NOMO-1 treated with dmso at 0.1 percent for 144 hours (cell line): ENCODE measurements at regions not wholly inside any gene's neighbourhood (a gene's known extent, or its start where the extent isn't known, plus 50 kb on each side); places are given as distances from the start of the nearest gene placed in this dataset.

Experiments used
- DNase-seq: peaks from one replicate; lab custom pipeline; 2025; ENCODE audit not compliant: unreplicated experiment; lab: John Stamatoyannopoulos, UW

DNA sequence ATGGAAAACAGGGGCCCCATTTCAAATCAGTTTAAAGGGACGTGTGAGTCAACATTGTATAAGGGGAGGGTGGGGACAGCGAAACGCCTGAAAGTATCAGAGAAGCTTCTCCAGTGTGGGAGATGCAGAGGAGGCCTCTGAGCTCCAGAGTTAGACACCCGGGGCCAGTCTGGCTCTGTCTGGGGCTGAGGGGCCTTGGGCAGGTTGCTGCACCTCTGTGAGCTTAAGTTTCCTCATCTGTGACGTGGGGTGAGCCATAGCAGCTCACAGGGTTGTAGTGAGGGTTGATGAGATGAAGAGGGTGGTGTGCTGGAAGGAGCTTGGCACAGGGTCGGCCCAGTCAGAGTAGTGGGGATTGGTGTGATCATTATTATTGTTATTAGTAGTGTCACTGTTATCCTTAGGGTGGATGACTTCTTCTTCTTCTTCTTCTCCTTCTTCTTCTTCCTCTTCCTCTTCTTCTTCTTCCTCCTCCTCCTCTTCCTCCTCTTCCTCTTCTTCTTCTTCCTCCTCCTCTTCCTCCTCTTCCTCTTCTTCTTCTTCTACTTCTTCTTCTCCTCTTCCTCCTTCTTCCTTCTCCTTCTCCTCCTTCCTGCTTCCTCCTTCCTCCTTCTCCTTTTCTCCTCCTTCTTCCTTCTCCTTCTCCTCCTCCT, 282.0 kb downstream of the PTPRU start:
- DNase-seq = no peak

DNA sequence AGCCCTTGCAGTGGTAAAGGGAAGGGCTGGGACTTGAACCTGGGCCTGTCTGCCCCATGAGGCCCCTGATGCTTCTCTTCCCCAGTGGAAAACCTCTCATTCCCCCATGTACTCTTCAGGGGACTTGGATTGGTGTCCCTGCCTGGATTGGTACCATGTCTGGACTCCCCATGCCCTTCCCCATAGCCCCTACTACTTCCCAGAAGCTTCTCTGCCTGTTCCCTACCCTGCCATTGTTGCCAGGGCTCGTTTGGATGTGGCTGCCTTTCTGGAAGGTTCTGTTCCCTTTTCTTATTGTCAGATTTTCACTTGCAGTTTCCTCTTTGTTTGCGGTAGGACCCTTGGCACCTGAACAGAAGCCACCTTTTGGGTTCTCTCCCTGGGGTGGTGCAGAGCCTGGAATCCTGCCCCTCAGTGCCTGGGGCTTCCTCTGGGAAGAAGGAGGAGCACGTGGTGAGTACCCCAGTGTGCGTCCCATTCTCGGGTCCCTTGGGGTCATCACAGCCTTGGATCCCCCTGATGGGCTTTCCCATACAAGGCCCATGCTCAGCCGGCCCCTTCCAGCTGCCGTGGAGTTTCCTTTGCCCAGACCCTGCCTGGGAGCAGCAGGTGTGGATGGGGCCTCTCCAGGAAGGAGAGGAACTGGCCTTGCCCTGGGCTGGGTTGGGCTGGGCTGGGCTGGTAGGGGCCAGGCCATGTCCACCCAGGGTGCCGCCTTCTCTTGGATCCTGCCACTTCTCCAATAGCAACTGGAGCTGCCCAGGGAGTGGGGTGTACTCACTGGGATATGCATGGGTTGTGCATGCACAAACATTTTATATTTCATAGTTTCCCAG, 281.1 kb downstream of the PTPRU start:
- DNase-seq = no peak

DNA sequence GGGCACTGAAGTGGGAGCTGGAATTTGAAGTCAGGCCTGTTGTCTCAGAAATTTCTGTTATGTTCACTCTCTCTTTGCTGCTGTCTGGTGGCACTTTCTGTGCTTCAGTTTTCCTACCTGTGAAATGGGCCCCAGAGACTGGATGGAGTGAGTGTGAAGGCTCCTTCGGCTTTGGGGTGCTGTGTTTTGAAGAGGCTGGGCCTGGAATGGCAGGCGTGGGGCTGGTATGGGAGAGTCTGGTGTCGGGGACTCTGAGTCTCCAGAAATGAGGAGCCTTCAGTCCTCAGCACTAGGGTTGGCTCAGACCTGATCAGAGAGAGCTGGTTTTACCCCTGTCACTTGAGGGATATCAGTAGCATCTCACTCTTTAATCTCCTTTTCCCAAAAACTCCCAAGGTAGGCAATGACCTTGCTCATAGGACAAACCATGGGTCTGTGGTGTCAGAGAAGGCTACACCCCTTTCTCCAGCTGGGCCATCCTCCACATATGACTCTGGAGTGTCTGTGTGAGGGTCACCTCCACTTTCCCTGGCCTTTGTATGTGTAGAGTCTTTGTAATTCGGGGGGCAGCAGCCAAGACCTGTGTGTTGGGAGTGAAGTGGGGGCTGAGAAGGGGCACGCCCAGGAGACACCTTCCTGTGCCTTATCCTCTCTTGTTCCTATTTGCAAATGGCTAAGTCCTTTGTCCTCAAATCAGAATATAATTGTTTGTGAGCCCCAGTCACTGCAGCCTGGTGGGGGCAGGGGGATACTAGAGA, 279.9 kb downstream of the PTPRU start:
- no peak for DNase-seq

DNA sequence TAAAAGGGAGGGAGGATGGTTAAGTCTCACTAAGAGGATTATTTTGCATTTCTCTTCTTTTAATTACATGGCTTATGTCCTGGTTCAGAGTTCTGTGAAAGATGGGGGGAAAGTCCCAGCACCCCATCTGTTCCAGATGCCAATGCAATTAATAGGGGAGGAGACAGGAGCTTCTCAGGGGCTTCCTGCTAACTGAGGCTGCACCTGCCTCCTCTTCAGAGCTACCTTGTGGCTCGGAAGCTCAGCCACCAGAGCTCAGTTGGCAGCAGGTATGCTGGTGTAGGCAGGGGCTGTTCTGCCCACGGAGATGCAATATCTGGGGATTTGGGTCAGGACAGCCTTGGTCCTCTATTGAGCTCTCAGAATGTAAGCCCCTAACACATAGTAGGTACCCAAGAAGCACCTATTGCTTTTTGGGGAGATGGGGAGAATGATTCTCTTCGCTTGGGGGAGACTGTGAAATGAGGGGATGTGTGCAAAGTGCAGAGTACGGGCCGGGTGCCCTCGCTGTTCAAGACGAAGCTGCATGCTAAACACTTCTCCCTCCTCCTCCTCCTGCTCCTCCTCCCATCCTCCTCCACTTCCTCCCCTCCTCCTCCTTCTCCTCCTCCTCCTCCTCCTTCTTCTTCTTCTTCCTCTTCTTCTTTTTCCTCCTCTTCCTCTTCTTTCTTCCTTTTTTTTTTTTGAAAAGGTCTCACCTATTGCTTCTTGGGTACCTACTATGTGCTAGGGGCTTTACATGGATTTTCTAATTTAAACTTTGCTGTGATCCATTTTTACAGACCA, 279.0 kb downstream of the PTPRU start:
- no peak for DNase-seq

DNA sequence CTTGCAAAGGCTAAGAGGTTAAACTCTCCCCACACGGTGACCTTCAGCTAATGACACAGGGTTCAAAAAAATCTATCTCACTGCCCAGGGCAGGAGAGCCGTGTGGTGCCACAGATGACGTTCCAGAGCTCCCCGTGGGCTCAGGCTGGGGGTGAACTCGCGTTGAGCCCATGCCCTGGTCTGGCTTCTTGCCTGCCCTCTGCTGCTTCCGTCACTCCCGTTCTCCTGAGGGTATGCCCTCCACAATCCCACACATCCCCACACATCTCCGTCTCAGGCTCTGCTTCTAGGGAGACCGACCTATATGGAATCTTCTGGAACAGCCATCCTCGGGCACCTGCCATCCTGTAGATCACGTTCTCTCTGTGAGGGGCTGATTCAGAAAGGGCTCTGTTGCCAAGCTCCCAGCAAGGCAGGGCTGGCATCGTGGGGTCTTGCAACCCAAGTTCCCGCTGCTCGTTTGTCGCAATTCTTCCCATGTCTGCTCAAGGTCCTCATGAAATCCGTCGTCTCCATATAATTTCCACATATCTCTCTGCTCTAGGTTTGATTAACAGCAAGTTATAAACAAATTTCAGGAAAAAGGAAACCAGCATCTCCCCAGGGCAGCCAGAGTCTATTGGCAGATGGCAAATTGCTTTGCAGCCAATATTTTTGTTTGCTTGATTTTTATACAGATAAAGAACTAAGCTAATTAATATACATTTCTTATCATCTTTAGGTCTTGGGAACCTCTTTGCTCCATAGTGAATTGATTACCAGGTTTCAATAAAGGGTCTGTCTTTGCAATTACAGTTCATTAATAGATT, 278.2 kb downstream of the PTPRU start:
- no peak for DNase-seq

DNA sequence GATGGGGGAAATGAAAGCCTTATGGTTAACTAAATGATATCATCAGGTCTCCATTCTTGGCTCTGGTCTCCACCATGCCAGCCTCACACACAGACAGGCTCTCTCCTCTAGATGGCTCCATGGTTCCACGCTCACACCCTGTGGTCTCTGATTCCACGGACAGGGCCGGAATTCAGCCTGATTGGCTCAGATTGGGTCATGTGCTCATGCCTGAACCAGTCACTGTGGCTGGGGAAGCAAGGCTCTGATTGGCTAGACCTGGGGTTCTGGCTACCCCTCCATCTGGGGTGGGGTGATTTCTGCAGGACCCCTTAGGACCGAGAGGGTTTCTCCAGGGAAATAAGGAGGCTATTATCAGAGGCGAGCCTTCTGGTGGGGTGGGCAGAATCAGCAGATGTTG, 277.0 kb downstream of the PTPRU start:
- DNase-seq = no peak

DNA sequence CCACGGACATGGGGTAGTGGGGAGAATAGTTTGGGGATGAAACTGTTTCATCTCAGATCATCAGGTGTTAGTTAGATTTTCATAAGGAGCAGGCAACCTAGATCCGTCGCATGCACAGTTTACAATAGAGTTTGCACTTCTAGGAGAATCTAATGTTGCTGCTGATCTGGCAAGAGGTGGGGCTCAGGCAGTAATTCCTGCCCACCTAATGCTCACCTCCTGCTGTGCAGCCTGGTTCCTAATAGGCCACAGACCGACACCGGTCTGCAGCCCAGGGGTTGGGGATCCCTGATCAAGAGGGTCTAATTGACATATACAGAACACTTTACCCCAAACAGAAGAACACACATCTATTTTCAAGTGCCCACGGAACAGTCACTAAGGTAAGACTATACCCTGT, 275.1 kb downstream of the PTPRU start:
- no peak for DNase-seq

DNA sequence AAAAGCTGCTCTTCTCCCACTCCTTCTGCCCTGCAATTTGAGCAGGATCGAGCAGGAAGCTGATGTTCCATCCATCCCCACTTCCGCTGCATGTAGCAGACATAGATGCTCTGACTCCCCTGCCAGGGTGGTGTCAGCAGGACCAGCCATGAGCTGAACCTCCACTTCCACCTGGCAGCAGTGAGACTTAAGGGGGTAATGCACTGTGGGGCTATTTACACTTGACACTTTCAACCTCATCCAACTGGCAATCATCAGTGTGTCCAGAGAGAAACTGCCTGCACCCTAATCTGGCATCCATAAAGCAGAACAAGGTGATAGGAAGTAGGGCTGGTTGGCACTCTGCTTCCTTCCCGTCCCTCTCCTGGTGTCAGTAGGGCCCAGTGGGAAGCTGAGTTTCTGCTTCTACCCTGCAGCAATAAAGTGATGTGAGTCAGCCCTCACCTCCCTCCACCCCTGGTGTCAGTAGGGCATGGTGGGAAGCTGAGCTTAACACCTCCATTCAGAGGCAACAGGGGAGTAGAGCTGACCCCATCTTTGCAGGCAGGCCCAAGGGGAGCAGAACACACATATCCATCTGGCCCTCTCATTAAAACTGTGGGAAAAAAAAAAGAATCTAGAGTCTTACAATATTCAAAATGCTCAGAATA, 272.3 kb downstream of the PTPRU start:
- no peak for DNase-seq

DNA sequence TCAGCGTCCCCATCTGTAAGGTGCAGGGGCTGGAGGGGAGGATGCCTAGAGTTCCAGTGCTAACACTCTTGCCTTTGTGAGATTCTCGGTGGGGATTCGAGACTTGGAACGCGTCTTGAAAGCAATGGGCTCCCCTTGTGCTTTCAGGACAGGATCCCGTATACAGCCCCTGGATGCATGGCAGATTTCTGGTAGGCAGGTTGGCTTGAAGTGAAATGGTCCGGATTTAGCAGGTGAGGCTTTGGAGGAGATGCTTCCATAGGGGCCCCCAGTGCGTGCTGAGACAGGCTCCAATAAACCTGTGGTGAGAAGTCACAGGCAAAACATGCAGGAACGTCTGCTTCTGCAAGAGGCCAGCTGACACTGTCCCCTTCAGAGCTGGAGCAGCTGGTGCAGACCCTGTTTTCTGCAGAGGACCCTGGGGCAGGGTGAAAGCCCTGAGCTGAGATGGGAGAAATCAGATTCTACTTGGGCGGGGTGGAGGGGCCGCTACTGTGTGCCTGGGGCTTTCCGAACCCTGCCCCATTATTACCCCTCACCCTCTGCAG, 270.4 kb downstream of the PTPRU start:
- DNase-seq = no peak

DNA sequence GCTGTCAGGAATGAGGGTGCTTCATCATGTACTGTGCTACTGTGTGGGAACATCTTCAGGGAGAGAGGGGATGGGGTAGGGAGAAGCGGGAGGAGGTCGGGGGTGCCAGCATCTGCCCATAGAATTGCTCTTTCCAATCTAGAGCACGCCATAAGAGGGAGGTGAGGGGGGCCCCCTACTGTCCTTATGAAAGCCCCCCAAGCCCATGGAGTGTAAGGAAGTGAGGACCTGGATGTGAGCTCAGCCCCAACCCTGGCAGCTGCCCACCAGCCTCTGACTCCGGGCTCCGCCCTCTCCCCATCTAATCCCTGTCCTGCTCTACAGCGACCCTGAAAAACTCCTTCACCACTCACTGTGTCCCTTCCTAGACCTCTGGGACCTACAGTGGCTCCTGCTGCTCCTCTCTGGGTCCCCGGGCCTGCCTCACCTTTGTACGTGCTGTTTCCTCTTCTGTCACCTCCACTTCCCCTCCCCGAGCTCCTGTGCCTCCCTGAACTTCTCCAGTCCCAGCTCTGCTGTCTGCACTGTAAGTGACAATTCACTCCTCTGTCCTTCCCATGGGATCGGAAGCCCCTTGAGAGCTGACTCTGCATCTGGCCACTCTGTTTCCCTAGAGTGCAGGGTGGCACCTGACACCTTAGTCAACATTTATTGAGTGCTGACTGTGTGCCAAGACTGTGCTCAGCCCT, 269.4 kb downstream of the PTPRU start:
- no peak for DNase-seq

DNA sequence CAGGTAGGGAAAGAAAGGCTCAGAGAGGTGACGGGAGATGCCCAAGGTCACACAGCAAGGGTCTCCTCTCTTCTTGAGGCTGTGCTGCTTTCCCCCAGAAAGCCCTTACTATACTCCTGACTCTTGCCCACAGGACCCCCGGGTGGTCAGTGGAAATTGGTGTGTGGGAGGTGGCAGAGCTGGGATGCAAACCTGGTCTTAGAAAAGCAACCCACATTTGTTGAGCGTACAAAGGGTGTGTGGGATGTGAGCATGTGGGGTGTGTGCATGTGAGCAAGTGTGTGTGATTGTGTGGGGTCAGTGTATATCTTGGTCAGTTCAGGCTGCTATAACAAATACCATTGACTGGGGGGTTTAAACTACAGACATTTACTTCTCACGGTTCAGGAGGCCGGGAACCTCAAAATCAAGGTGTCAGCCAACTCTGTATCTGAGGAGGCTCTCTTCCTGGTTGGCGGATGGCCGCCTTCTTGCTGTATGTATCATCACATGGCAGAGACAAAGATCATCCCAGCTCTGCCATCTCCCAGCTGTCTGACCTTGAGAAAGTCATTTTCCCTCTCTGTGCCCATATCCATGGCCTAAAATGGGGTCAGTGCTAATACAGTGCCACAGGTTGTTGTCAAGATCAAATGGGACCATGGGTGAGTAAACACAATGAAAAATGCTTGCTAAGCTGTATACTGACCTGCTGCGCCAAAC, 268.5 kb downstream of the PTPRU start:
- no peak for DNase-seq

DNA sequence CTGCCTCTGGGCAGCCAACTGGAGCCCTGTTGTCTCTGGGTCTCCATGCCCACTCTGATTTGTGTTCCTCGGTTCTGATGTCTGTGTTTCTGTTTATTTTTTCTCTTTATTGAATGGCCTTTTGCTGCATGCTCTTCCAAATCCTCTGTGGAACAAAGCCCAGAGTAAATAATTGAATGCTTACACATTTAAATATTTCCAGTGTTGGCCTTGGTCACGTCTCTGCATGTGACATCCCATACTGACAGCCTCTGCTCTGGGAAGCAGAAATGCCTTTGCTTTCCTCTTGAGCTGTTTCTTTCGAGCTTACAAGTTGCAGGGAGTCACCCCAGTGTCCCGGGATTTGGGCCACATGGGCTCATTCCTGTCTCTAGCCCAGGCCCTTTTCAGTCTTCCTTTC, 267.9 kb downstream of the PTPRU start:
- no peak for DNase-seq

DNA sequence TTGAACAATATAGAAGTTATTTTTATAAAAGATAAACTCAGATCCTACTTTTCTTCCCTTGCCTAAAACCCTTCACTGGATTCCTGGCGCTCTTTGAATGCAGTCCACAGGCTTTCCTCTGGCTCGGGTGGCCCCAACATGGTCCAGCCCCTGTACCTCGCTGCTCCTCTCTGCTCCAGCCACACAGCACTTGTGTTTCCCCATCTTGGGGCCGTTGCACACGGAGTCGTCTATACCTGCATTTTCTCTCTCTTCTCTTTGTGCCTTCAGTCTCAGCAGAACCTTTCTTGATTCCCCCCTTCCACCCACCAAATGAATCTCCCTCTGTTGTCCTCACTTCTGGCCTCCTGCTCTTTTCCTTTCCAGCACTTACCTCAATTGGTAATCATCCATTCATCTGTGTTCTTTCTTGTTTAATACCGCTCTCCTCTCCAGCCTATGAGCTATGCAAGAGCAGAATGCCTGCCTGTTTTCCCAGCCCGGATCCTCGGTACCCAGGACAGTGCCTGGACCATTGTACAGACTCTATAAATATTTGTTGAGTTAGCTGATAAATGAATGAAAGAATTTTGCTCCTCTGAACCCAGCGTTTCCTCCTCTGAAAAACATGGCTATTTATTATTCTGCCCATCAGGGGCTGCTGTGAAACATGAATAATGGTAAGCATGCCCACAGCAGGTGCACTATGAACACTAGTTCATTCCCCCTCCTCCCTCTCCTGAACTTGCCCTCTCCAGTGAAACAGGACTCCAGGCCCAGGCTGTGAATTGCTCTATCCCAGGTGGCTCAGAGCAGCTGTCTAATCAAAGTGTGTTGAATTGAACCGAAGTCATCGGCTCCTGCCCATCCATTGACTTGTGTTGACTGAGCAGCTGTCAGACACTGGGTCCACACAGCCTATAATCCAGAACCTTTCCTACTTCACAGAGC, 266.9 kb downstream of the PTPRU start:
- no peak for DNase-seq

DNA sequence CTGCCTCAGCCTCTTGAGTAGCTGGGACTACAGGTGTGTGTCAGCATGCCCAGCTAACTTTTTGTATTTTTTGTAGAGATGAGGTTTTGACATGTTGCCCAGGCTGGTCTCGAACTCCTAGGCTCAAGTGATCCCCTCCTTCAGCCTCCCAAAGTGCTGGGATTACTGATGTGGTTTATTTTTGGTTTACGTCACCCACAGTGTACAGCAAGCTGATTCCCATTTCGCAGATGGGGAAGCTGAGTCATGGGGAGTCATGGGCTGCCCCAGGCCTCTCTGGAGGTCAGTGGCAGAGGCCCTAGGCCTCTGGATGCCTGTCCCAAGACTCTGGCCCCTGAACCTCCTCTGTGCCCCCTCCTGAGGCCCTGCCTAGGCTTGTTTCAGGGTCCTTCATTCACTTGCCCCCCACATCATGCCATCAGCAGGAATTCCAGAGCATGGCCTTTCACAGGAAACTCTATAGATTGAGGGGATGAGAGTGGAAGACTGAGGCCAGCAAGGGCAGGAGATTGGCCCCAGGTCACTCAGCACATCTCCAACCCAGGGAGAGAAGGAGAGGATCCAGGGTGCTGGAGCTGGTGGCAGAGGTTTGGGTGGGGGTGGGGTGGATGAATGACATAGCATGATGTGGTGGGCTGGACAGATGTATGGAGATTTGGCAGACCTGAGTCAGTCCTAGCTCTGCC, 266.0 kb downstream of the PTPRU start:
- no peak for DNase-seq

DNA sequence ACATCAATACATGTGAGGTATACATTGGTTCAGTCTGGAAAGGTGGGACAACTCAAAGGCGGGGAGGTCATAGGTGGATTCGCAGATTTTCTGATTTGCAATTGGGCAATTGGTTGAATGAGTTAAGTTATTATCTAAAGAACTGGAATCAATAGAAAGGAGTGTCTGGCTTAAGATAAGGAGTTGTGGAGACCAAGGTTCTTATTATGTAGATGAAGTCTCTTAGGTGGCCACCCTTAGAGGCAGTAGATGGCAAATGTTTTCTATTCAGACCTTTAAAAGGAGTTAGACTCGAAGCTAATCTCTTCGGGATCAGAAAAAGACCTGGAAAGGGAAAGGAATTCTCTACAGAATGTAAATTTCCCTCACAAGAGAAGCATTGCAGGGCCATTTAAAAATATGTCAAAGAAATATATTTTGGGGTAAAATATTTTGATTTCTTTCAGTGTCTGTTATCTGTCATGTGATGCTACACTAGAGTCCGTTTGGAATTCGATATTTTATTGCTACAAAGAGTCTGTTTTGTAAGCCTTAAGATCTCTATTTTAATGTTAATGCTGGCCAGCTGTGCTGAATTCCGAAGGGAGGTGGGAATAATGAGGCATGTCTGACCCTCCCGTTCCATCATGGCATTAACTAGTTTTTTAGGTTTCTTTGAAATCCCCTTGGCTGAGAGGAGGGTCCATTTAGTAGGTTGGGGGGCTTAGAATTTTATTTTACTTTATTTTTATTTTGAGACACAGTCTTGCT, 265.1 kb downstream of the PTPRU start:
- no peak for DNase-seq

DNA sequence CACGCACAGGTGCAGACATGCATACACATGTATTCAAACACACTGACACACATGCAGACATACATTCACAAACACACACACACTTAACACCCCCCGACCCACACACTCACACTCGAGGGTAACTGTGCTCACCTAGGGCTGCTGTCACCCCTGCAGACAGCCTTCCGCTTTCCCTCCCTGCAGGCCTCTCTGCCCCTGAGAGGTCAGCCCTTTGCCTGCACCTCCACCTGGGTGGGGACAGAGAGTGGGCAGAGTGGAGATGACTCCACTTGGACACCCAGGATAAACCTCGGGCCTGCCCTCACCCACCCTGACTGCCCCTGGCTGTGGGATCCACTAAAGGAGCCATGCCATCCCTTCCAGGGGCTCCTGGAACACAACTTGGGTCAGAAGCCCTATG, 264.3 kb downstream of the PTPRU start:
- no peak for DNase-seq
